A549 (cell line): ENCODE measurements at regions not wholly inside any gene's neighbourhood (a gene's known extent, or its start where the extent isn't known, plus 50 kb on each side); places are given as distances from the start of the nearest gene placed in this dataset.
"Not testable (repeated sequence)": the region's sequence is repeated elsewhere in the genome, so short reads cannot be mapped to it uniquely, and the experiment has no call there.

Experiments
- BHLHE40 ChIP-seq: IDR thresholded peaks from 2 replicates; pipeline ENCODE4 v1.6.1; 2012; ENCODE audit warnings: low read depth, low read length, inconsistent platforms
- CTCF ChIP-seq: fragments of >200 bp; sonication (Bioruptor Twin); formaldehyde crosslinking; IDR thresholded peaks from 3 replicates; pipeline ENCODE4 v1.5.1; 2016
- ELK1 ChIP-seq: fragments of 150-350 bp; IDR thresholded peaks from 2 replicates; pipeline ENCODE4 v1.6.1; 2014; ENCODE audit warnings: low read depth, mild to moderate bottlenecking, low read length
- EP300 ChIP-seq, 2 experiments: fragments of >200 bp; sonication (Bioruptor Twin); formaldehyde crosslinking; IDR thresholded peaks; 2 replicates in 1 of 2; 3 replicates in 1 of 2; pipeline ENCODE4 v1.6.1; 2016 to 2017
- GATA3 ChIP-seq: IDR thresholded peaks from 2 replicates; pipeline ENCODE4 v1.6.1; 2012; ENCODE audit warnings: borderline replicate concordance
- HDAC2 ChIP-seq: fragments of 200-600 bp; sonication (generic); IDR thresholded peaks from 2 replicates; pipeline ENCODE4 v1.6.1; 2016
- JUNB ChIP-seq: fragments of >200 bp; sonication (Bioruptor Twin); formaldehyde crosslinking; IDR thresholded peaks from 2 replicates; pipeline ENCODE4 v1.6.1; 2016
- MAFK ChIP-seq: fragments of 450-650 bp; IDR thresholded peaks from 2 replicates; pipeline ENCODE4 v1.6.1; 2014; ENCODE audit not compliant: partially characterized antibody
- MYC ChIP-seq: IDR thresholded peaks from 2 replicates; pipeline ENCODE4 v1.6.1; 2012; ENCODE audit warnings: mild to moderate bottlenecking, inconsistent platforms, low read length, improper control_type of control experiment, borderline replicate concordance
- RAD21 ChIP-seq, 2 experiments: fragments of >200 bp in 1 of 2; sonication (Bioruptor Twin) in 1 of 2; formaldehyde crosslinking in 1 of 2; IDR thresholded peaks in 1 of 2; conservative IDR thresholded peaks in 1 of 2; 2 replicates in 1 of 2; 3 replicates in 1 of 2; pipeline ENCODE4 v1.6.1; 2012 to 2018; ENCODE audit warnings: inconsistent platforms in 1 of 2
- RCOR1 ChIP-seq: fragments of 150-350 bp; IDR thresholded peaks from 2 replicates; pipeline ENCODE4 v1.6.1; 2014; ENCODE audit warnings: antibody characterized with exemption, low read length, low read depth
- REST ChIP-seq: fragments of 200-600 bp; sonication (generic); IDR thresholded peaks from 2 replicates; pipeline ENCODE4 v1.6.1; 2016; ENCODE audit warnings: antibody characterized with exemption, mild to moderate bottlenecking, moderate library complexity
- USF2 ChIP-seq: fragments of 450-650 bp; IDR thresholded peaks from 2 replicates; pipeline ENCODE4 v1.6.1; 2014; ENCODE audit warnings: antibody characterized with exemption
- ZNF302 ChIP-seq: fragments of 250-450 bp; sonication (Bioruptor Pico); IDR thresholded peaks from 2 replicates; pipeline ENCODE4 v1.9.0; 2021; ENCODE audit warnings: inconsistent platforms, mild to moderate bottlenecking, moderate library complexity

- not testable (repeated sequence) for TF ChIP-seq ZNF302 (CRISPR knock-in tag); JUNB; MAFK; MYC; CTCF; EP300 (IDR thresholded peaks at IDR 0.05); REST; GATA3; ELK1; RAD21 (conservative IDR thresholded peaks at IDR 0.05 in 1 of 2, IDR thresholded peaks at IDR 0.05 in 1 of 2); USF2; RCOR1; BHLHE40; HDAC2
These were observed 77.7 kb upstream of the GOLGA6L4 start for GRCh38 chr15:84157857-84158256.
